ENCODE measurements at regions not wholly inside any gene's neighbourhood (a gene's known extent, or its start where the extent isn't known, plus 50 kb on each side); places are given as distances from the start of the nearest gene placed in this dataset.
"Not testable (repeated sequence)": the region's sequence is repeated elsewhere in the genome, so short reads cannot be mapped to it uniquely, and the experiment has no call there.

DNA sequence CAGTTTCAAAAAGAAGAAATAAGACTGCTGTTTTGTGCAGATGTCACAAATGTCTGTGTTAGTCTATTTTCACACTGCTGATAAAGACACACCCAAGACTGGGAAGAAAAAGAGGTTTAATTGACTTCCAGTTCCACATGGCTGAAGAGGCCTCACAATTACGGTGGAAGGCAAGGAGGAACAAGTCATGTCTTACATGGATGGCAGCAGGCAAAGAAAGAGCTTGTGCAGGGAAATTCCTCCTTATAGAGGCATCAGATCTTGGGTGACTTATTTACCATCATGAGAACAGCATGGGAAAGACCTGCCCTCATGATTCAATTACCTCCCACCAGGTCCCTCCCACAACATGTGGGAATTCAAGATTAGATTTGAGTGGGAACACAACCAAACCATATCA is 527.7 kb upstream of the KCND2 start:
- not testable (repeated sequence) for FAIRE-seq; DNase-seq (ENCODE audit: insufficient read length, low spot score)

DNA sequence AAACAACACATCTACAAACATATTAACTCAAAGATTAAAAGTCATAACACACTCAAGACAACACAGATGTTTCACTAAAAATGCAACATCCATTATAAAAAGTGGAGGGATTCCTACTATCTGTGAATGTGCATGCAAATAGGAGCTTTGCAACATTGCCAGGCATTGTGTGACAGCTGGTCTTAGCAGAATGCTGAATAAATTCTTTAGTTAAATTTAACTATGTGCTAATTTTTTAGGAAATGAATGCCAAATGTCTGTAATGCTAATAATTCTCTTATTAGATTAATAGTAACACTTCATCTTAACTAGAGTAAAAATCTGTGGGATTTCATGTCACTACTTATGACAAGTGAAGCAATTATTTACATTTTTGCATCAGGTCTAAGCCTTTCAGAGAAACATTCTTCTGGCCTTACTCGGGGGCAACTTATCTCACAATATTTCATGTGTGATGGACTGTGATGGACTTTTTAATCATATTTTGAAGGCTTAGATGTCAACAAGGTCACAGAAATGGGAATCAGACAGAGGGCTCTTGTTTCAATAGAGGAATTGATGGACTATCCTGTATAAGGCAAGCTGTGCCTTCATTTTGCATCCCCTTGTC is 524.6 kb upstream of the KCND2 start:
- no peak for FAIRE-seq
- DNase-seq (ENCODE audit: insufficient read length, low spot score), result no peak

DNA sequence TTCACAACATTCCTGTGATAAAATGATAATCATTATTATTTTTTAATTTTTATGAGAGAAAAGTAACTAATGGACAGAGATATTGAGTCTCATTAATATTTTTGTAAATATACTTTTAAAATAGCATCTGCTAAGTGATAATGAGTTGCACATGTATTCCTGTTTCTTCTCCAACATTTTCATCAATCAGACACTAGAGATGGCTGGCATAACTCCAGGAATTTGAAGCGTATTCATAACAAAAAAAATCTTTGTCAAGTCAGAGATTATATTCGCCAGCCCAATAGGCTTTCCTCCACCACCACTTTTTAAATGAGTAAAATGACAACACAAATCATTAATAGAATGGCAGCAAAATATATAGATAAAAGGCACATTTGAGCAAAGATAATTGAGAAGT is 524.0 kb upstream of the KCND2 start:
- DNase-seq (ENCODE audit: insufficient read length, low spot score) (no peak), FAIRE-seq (no peak)

DNA sequence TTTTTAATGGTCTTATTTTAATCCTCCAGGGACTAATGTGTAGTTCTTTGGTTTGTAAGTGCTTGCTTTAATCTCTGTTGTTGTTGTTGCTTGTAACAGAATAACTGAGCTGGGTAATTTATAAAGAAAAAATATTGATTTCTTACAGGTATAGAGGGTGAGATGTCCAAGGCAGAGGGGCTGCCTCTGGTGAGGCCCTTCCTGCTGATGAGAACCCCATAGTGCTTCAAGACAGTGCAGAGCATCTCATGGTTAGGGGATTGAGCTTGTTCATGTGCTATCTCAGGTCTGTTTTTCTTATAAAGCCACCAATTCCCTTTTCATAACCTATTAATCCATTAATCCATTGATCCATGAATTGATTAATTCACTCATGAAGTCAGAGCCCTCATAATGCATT is 516.3 kb upstream of the KCND2 start:
- DNase-seq (ENCODE audit: insufficient read length, low spot score), result no peak
- no peak for FAIRE-seq

DNA sequence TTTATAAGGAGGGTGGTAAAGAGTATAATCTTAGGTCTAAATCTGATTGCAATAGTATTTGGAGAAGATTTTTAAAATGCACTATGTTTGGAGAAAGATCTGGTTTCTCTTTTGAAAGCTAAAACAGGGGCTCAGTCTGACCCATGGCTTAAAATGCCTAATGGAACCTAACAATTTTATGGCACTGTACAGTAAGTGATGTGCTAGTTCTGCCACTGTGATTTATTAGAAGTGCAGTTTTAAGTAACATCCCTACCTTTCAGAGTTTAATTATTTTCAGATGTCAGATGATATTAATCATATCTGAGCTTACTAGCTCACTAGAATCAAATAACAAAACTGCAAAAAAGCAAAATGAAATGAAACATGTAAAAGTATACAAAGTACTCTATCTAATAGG is 514.7 kb upstream of the KCND2 start:
- no peak for DNase-seq (ENCODE audit: insufficient read length, low spot score)
- no peak for FAIRE-seq

DNA sequence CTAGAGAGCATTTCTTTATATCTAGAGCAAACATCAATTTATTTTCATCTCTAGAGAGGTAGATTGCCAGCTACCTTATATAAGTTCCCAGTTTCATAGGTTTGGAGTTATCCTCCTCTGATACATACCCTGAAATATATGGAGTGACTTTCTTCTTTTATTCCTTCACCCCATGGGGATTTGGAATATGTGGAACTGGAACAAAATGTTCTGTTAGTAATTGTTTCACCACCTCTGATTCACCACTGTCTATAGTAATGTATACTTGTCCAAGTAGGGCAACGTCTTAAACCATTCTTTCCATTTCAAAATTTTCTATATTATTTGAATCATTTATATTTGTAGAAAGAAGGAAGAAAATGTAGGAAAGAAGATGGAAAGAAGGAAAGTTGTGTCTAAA is 511.2 kb upstream of the KCND2 start:
- no peak for FAIRE-seq

DNA sequence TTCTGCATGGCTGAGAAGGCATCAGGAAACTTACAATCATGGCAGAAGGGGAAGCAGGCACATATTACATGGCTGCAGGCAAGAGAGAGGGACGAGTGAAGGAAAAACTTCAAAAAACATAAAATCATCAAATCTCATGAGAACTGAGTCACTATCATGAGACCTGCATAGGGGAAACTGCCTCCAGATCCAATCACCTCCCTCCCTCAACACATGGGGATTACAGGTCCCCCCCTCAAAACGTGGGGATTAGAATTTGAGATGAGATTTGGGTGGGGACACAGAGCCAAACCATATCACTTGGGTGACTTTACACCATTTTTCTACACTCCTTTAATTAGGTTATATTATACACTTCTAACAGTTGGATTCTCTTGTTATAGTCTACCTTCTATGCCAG is 490.7 kb upstream of the KCND2 start:
- DNase-seq (ENCODE audit: insufficient read length, low spot score), result no peak
- FAIRE-seq, result no peak

More for the DNA sequence above, 511.2 kb upstream of the KCND2 start:
- DNase-seq (ENCODE audit: insufficient read length, low spot score), result no peak

DNA sequence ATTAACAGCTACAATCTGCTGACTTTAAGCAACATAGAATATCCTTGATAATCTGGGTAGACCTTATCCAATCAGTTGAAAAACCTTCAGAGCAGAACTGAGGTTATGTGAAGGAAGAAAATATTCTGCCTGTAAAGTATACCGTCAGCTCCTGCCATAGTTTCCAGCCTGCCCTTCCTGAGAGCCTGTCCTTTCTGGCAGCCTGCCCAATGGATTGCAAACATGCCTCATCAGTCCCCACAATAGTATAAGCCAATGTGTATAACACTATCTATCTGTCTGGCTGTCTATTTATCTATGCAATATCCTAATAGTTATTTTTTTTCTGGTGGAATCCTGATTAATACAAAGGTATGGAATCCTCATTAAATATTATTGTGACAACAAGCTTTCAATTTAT is 489.2 kb upstream of the KCND2 start:
- no peak for DNase-seq (ENCODE audit: insufficient read length, low spot score)
- FAIRE-seq, result no peak

DNA sequence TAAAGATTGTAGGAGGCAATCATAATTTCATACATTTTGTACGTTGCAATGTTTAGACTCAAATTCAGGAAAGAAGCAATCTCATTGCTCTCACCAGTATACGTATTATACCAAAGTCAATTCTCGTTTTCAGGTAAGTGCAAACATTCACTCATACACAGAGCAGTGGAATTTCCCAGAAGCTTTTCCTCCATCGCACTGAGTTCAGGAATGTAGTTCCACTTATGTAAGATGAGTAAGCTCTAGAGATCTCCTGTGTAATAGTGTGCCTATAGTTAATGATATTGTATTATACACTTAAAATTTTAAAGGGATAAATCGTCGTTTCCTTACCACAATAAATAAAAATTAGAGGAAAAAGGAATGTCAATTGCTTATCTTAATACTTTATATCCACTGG is 470.8 kb upstream of the KCND2 start:
- FAIRE-seq, result no peak
- DNase-seq (ENCODE audit: insufficient read length, low spot score), result no peak

DNA sequence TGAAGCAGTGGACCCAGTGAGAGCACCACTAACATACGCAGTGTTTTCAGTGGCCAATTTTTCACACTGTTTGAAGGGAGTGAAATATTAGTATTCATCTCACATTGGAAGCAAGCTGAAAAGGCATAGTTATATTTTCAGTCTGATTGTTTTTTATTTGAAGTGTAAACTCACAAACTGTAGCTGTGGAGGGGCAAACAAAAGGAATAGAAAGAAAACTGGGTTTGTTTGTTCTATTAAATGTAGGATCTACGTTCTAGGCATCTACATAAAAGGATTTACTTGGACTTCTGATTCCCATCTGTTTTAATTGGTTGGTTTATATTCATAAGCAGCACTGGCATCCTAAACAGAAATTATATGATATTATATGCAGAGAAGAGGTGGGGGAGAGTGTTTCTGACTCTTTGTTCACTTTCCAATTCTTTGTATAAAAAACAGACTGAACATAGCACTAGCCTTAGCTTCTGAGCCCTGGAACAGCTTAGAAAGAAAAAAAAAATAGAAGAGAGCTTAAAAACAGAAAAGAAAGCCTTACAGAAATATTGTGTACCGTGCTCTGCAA is 447.8 kb upstream of the KCND2 start:
- FAIRE-seq (no peak), DNase-seq (ENCODE audit: insufficient read length, low spot score) (no peak)

DNA sequence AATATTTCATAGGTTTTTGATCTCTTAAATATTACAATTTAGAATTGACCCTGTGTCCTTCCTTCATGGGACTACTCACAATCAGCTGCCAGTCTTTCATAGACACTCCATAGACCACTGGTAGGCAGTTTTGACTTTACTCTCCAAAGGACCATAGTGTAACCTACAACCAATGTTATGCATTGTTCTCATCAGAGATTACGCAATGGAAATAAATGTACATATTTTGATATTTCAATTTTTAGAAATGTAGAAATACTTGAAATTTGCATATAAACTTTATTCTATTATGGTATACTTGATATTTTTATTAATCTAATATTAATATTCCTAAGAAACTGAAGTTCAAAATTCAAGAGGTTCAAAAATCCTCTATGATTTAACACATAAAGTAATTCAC is 446.4 kb upstream of the KCND2 start:
- FAIRE-seq (no peak), DNase-seq (ENCODE audit: insufficient read length, low spot score) (no peak)

DNA sequence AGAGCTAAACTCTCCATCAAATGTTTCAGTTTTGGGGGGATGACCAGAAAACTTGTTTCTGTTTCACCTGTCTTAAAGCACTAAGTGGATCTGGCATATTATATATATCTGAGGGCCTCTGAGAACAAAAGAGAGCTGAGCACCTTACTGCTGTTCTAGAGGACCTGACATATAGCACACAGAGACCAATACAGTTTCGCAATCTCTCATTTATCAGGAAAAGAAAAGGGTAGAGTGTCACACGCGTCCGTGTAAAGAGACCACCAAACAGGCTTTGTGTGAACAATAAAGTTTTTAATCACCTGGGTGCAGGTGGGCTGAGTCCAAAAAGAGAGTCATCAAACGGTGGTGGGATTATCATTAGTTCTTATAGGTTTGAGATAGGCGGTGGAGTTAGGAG is 434.5 kb upstream of the KCND2 start:
- no peak for DNase-seq (ENCODE audit: insufficient read length, low spot score)
- no peak for FAIRE-seq

DNA sequence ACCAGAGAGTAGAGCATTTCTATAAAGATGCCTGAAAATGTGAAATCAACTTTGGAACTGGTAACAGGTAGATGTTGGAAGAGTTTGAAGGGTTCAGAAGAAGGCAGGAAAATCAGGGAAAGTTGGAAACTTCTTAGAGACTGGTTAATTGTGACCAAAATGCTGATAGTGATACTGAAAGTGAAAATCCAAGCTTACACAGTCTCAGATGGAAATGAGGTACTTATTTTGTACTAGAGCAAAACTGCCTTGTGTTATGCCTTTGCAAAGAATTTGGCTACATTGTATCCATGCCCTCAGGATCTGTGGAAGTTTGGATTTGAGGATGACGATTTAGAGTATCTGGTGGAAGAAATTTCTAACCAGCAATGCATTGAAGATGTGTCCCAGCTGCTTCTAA is 430.6 kb upstream of the KCND2 start:
- FAIRE-seq, result no peak

DNA sequence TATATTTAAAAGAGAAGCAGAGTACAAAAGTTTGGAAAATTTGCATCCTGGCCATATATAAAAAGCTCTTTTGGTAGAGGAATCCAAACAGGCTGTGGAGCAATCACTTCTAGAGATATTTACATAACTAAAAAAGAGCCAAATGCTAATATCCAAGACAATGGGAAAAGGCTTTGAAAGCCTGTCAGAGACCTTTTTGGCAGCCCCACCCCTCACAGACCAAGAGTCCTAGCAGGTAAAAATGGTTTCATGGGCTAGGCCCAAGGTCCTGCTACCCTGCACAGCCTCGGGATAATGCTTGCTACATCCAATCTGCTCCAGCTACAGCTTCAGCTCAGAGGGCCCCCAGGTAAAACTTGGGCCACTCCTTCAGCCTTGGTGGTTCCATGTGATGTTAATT is 430.2 kb upstream of the KCND2 start:
- DNase-seq (ENCODE audit: insufficient read length, low spot score), result no peak
- FAIRE-seq, result no peak

More for the DNA sequence above, 430.6 kb upstream of the KCND2 start:
- DNase-seq (ENCODE audit: insufficient read length, low spot score), result no peak

DNA sequence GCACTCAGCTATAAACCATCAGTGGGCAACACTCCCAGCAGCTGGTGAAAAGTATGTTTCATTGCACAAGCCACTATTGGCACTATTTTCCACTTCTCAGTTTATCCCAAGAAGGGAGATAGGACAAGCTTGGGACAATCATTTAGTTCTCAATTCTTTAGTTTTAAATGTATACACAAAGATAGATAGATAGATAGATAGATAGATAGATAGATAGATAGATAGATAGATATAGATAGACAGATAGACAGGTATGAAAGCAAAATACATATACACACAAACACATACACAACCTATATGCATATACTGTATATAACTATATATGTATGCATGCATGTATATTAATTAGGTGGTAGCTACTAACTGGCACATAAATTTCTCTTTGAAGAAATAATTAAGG is 411.6 kb upstream of the KCND2 start:
- DNase-seq (ENCODE audit: insufficient read length, low spot score) (no peak), FAIRE-seq (no peak)

DNA sequence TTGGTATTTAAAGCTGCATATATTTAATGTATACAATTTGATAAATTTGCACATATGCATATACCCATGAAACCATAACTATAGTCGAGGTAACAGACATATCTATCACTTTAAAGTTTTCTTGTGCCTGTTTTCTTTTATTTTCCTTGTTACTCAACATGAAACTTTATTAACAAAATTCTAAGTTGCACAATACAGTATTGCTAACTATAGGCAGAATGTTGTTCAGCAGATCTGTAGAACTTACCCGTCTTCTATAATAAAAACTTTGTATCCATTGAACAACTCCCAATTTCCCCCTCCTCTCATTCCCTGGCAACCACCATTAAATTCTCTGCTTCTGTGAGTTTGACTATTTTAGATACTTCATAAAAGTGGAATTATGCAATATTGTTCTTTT is 404.6 kb upstream of the KCND2 start:
- FAIRE-seq (no peak), DNase-seq (ENCODE audit: insufficient read length, low spot score) (no peak)

DNA sequence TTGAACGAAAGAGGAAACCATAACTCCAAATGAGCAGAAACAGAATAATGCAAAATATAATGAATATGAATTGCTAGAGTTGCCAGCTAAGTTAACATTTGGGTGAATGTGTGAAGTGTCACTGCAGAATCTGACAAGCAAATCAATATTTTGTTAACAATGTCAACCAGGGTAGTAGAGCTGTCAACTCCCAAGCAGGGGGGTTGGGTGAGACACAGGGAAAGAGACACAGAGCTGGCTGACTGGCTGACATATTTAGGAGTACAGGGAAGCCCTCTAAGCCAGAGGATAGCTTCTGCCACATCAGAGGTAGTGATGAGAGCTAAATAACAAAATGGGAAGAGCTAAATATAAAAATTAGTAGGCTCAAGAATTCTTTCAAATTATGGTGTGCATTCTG is 393.1 kb upstream of the KCND2 start:
- no peak for FAIRE-seq
- DNase-seq (ENCODE audit: insufficient read length, low spot score), result no peak

DNA sequence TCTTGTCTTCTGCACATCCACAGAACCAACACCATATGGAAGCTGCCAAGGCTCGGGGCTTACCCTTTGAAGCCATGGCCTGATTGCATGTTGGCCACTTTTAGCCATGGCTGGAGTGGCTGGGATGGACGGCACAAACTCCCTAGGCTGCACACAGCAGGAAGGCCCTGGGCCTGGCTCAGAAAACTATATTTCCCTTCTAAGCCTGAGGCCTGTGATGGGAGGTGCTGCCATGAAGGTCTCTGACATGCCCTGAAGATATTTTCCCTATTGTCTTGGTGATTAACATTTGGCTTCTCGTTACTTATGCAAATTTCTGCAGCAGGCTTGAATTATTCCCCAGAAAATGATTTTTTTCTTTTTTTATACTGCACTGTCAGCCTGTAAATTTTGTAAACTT is 387.0 kb upstream of the KCND2 start:
- DNase-seq (ENCODE audit: insufficient read length, low spot score) (no peak), FAIRE-seq (no peak)

DNA sequence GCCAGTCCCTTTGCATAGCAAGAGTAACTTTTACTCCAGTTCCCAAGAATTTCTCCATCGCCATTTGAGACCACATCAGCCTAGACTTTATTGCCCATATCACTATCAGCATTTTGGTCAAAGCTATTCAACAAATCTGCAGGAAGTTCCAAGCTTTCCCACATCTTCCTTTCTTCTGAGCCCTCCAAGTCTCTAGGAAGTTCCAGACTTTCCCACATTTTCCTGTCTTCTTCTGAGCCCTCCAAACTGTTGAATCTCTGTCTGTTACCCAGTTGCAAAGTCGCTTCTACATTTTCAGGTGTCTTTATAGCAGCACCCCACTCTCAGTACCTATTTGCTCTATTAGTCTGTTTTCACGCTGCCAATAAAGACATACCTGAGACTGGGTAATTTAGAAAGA is 386.4 kb upstream of the KCND2 start:
- DNase-seq (ENCODE audit: insufficient read length, low spot score); FAIRE-seq: not testable (repeated sequence)

DNA sequence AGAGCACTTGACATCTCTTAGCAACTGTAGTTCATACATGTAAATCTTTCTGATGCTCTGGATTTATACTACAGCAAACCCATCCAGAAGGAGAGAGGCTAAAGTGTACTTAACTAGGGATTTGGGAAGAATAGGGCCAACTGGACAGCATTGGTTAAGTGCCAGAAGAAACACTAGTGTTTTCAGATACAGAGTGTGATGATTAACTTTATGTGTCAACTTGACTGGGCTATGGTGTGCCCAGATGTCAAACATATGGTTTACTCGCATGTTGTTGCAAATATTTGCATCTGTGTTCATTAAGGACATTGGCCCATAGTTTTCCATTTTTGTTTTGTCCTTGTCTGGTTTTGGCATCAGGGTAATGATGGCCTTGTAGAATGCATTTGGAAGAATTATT is 384.7 kb upstream of the KCND2 start:
- DNase-seq (ENCODE audit: insufficient read length, low spot score) (no peak), FAIRE-seq (no peak)

DNA sequence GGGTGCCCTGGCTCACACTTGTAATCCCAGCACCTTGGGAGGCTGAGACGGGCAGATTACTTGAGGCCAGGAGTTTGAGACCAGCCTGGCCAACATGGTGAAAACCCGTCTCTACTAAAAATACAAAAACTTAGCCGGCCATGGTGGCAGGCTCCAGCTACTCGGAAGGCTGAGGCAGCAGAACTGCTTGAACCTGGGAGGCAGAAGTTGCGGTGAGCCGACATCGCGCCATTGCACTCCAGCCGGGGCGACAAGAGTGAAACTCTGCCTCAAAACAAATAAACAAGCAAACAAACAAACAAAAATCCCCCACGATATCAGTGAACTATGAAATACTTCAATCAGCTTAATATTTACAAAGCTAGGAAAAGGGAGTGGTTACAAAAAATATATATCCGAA is 382.3 kb upstream of the KCND2 start:
- no peak for DNase-seq (ENCODE audit: insufficient read length, low spot score)
- no peak for FAIRE-seq

DNA sequence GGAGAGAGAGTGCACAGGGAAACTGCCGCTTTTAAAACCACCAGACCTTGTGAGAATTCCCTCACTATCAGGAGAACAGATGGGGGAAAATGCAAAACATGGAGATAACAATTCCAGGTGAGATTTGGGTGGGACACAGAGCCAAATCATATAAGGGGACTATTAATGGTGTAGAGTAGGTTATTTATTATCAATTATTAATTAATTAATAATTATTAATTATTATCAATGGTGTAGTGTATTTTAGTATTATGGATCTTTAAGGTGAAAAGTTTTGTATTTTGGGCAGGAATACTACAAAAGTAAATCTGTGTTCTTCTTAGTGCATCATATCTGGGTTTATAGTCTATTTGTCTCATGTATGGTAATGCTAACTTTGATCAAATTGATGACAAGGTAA is 377.7 kb upstream of the KCND2 start:
- FAIRE-seq, result no peak
- no peak for DNase-seq (ENCODE audit: insufficient read length, low spot score)

DNA sequence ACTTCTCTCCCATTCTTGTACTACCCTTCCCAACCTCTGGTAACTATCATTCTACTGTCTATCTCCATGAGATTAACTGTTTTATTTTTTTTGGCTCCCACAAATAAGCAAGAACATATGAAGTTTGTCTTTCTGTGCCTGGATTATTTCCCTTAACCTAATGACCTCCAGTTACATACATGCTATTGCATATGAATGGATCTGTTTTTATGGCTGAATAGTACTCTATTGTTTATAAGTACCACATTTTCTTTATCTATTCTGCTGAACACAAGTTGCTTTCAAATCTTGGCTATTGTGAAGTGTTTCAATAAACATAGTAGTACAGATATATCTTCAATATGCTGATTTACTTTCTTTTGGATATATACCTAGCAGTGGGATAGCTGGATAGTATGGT is 376.6 kb upstream of the KCND2 start:
- no peak for DNase-seq (ENCODE audit: insufficient read length, low spot score)

More for the DNA sequence above, 376.6 kb upstream of the KCND2 start:
- FAIRE-seq, result no peak

All from HTR-8/SVneo (cell line).